Stomach (tissue), 8 donors: ENCODE measurements at regions not wholly inside any gene's neighbourhood (a gene's known extent, or its start where the extent isn't known, plus 50 kb on each side); places are given as distances from the start of the nearest gene placed in this dataset.

Experiments used
- DNase-seq, 2 donors: peaks; one replicate each; pipeline versions ENCODE4 v3.0.0 to v3.0.0-alpha.2; 2013 to 2019
- H3K27ac ChIP-seq, 5 donors: fragments of 200-600 bp in 4 of 5; sonication (generic) in 4 of 5; one replicate each; pipeline ENCODE4 v1.5.1; 2013 to 2019; ENCODE audit warnings: mild to moderate bottlenecking in 1 of 5, moderate library complexity in 1 of 5
- H3K27me3 ChIP-seq, 3 donors: fragments of 200-600 bp; sonication (generic); one replicate each; pipeline ENCODE4 v1.5.1; 2017 to 2019; ENCODE audit warnings: mixed run types in 1 of 3
- H3K36me3 ChIP-seq, 4 donors: fragments of 200-600 bp; sonication (generic); 1 replicate in 3 of 4; 2 replicates in 1 of 4; pipeline ENCODE4 v1.5.1; 2016 to 2019
- H3K4me1 ChIP-seq, 4 donors: fragments of 200-600 bp; sonication (generic); one replicate each; pipeline ENCODE4 v1.5.1; 2016 to 2019
- H3K4me3 ChIP-seq, 4 donors: fragments of 200-600 bp; sonication (generic) in 3 of 4; one replicate each; pipeline ENCODE4 v1.5.1; 2016 to 2019; ENCODE audit warnings: mild to moderate bottlenecking in 1 of 4
- H3K9me3 ChIP-seq, 4 donors: fragments of 200-600 bp; sonication (generic); one replicate each; pipeline ENCODE4 v1.5.1; 2016 to 2019
- EP300 ChIP-seq: sonication (generic); formaldehyde crosslinking; IDR thresholded peaks from one replicate; pipeline ENCODE4 v1.6.1; 2017; ENCODE audit warnings: antibody characterized with exemption
- POLR2A ChIP-seq, 4 donors: fragments of 450-650 bp; IDR thresholded peaks; one replicate each; pipeline ENCODE4 v1.6.1; 2016; ENCODE audit warnings: antibody characterized with exemption in 4 of 4, control low read depth in 2 of 4, mild to moderate bottlenecking in 1 of 4, moderate library complexity in 1 of 4
- POLR2AphosphoS5 ChIP-seq, 3 donors: sonication (generic); formaldehyde crosslinking; IDR thresholded peaks; one replicate each; pipeline ENCODE4 v1.6.1; 2016; ENCODE audit warnings: antibody characterized with exemption in 3 of 3
- WGBS, 5 donors: extraction: QIAGEN DNeasy Blood & Tissue Kit in 3 of 5; methylation state at CpG; one replicate each; pipeline versions ENCODE4 v1.1.5 to v1.1.7; 2013 to 2018; 5-methylcytosine and 5-hydroxymethylcytosine counted together
- intact Hi-C: fragments of 100-400 bp; cut with DNase I; formaldehyde crosslinking; loops from one replicate; pipeline ENCODE4 v1.15.1; 2023; ENCODE audit warnings: low total_unique reads
- TF ChIP-seq, protein P1 (sequence below), 7 experiments: fragments of 450-650 bp in 4 of 7; fragments of 200-600 bp in 3 of 7; sonication (generic) in 3 of 7; IDR thresholded peaks; one replicate each; pipeline ENCODE4 v1.5.1; 2016 to 2019; ENCODE audit warnings: antibody characterized with exemption in 7 of 7, control low read depth in 2 of 7, mild to moderate bottlenecking in 1 of 7
- donor health status: healthy with polysubstance abuse.
- donor health status: Bipolar disorder and iron deficiency.
- donor health status: healthy.

DNA sequence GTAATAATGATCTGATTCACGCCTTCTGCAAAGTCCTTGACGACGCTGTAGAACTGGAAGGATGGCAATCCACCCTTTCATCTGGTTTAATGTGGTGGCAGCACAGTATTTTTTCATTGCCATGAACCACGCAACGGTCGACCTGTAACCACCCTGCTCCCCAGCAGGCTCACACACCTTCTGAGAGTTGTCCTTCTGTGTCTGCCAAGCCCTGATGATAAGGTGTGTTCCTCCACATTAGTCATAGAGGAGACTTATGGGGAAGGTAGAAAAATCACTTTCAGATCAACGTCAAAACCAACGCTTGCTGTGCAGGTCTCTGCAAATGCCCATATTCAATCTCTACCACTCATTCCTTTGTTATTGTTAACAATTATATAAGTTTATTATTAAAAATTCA lies 328.7 kb downstream of the SIPA1L2 start:
- Histone ChIP-seq H3K27me3 (no peaks in the 10 kb centered on the region), H3K27ac (no peak overlapping the region), H3K4me3 (no peak overlapping the region), H3K4me1 (peaks cover 0 to 6% (median 5%) of the 10 kb centered on the region in 4 donors), H3K9me3 (no peaks in the 10 kb centered on the region), H3K36me3 (no peaks in the 10 kb centered on the region)
- no peak for DNase-seq
- intact Hi-C loops, result no loop called here
- TF ChIP-seq, protein P1, sequence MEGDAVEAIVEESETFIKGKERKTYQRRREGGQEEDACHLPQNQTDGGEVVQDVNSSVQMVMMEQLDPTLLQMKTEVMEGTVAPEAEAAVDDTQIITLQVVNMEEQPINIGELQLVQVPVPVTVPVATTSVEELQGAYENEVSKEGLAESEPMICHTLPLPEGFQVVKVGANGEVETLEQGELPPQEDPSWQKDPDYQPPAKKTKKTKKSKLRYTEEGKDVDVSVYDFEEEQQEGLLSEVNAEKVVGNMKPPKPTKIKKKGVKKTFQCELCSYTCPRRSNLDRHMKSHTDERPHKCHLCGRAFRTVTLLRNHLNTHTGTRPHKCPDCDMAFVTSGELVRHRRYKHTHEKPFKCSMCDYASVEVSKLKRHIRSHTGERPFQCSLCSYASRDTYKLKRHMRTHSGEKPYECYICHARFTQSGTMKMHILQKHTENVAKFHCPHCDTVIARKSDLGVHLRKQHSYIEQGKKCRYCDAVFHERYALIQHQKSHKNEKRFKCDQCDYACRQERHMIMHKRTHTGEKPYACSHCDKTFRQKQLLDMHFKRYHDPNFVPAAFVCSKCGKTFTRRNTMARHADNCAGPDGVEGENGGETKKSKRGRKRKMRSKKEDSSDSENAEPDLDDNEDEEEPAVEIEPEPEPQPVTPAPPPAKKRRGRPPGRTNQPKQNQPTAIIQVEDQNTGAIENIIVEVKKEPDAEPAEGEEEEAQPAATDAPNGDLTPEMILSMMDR (IDR thresholded peaks at IDR 0.05), result no peak
- no peak for TF ChIP-seq POLR2A (IDR thresholded peaks at IDR 0.05)
- no peak for TF ChIP-seq EP300
- no peak for TF ChIP-seq POLR2AphosphoS5 (IDR thresholded peaks at IDR 0.05)
- WGBS, 5 donors, result 79 to 88% (median 85%) methylated on average over 8 of the region's 8 CpGs

DNA sequence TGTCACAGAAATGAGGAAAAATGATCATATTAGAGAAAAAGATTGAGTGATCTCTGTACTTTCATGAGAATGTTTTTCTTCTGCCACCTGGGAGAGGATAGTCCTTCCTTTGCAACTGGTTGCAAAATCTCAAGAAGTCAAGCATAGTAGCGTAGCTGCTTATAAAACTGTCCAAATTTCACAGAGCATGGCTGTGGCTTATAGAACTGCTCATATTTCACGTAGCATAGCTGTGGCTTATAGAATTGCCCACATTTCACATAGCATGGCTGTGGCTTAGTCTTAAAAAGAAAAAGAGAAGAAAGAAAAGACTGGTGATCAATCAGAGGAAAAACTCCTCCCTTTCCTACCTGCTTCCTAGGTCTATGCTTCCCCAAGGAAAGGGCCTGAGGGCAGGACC lies 329.5 kb downstream of the SIPA1L2 start:
- Histone ChIP-seq H3K27ac (no peak overlapping the region), H3K4me3 (no peak overlapping the region), H3K36me3 (no peaks in the 10 kb centered on the region), H3K9me3 (no peaks in the 10 kb centered on the region), H3K27me3 (no peaks in the 10 kb centered on the region), H3K4me1 (no peaks in the 10 kb centered on the region)
- intact Hi-C loops, result no loop called here
- no peak for DNase-seq
- no peak for TF ChIP-seq POLR2A (IDR thresholded peaks at IDR 0.05)
- TF ChIP-seq EP300, result no peak
- TF ChIP-seq, protein P1 (IDR thresholded peaks at IDR 0.05), result no peak
- TF ChIP-seq POLR2AphosphoS5 (IDR thresholded peaks at IDR 0.05), result no peak
- WGBS, 5 donors, result 85 to 95% (median 89%) methylated on average over 2 of the region's 2 CpGs

DNA sequence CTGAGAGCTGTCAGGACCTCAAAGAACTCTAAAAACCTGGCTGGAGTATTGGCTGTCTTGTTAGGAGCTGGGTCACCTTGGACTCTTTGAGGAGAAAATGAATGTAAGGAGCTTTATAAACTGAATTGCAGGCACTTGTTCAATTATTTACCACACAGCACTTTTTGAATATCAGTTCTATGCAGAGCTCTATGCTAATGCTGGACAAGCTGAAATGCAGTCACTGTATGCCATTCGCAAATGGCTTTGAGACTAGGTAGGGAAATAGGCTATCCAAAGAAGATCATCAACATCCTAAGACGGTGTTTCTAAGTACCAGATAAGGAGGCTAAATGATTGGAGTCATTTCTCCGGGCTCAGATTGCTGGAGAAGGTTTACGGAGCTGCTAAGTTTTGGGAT lies 333.5 kb downstream of the SIPA1L2 start:
- no peaks in the 10 kb centered on the region for H3K27me3 ChIP-seq
- no peaks in the 10 kb centered on the region for H3K9me3 ChIP-seq
- intact Hi-C loops, result no loop called here
- DNase-seq, result no peak
- no peaks in the 10 kb centered on the region for H3K36me3 ChIP-seq
- no peak overlapping the region for H3K4me3 ChIP-seq
- no peak for TF ChIP-seq EP300
- TF ChIP-seq POLR2A (IDR thresholded peaks at IDR 0.05), result no peak
- TF ChIP-seq, protein P1 (IDR thresholded peaks at IDR 0.05), result no peak
- 71 to 93% (median 91%) methylated on average over 4 of the region's 4 CpGs for WGBS, 5 donors
- no peaks in the 10 kb centered on the region for H3K4me1 ChIP-seq
- no peak overlapping the region for H3K27ac ChIP-seq

DNA sequence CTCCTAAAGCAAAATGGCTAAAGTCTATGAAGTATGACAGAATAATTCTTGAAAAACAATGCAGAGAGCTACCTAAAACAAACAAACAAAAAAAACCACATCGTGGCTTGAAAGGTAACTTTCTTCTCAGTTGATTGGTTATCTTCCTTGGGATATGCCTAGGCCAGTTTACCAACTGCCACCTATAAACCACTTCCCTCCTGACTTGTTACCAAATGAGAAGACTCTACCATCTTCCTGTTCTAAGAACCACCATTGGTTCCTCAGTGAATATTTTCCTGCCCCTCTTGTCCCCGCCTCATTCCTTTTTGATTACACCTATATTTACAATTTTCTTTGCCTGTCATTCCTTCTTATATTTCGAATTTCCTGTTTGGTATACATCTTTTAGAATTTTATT lies 336.6 kb downstream of the SIPA1L2 start:
- TF ChIP-seq, protein P1 (IDR thresholded peaks at IDR 0.05), result no peak
- TF ChIP-seq POLR2A (IDR thresholded peaks at IDR 0.05) (no peak), EP300 (no peak), POLR2AphosphoS5 (IDR thresholded peaks at IDR 0.05) (no peak)
- WGBS, 5 donors, result 80 to 89% (median 82%) methylated on average over 3 of the region's 3 CpGs
- intact Hi-C loops, result no loop called here

More for the DNA sequence above, 336.6 kb downstream of the SIPA1L2 start:
- Histone ChIP-seq H3K36me3 (no peaks in the 10 kb centered on the region), H3K9me3 (no peaks in the 10 kb centered on the region), H3K4me3 (no peak overlapping the region), H3K4me1 (no peaks in the 10 kb centered on the region), H3K27me3 (no peaks in the 10 kb centered on the region), H3K27ac (no peak overlapping the region)
- no peak for DNase-seq
